ENCODE measurements at regions not wholly inside any gene's neighbourhood (a gene's known extent, or its start where the extent isn't known, plus 50 kb on each side); places are given as distances from the start of the nearest gene placed in this dataset.
"Not testable (repeated sequence)": the region's sequence is repeated elsewhere in the genome, so short reads cannot be mapped to it uniquely, and the experiment has no call there.

DNA sequence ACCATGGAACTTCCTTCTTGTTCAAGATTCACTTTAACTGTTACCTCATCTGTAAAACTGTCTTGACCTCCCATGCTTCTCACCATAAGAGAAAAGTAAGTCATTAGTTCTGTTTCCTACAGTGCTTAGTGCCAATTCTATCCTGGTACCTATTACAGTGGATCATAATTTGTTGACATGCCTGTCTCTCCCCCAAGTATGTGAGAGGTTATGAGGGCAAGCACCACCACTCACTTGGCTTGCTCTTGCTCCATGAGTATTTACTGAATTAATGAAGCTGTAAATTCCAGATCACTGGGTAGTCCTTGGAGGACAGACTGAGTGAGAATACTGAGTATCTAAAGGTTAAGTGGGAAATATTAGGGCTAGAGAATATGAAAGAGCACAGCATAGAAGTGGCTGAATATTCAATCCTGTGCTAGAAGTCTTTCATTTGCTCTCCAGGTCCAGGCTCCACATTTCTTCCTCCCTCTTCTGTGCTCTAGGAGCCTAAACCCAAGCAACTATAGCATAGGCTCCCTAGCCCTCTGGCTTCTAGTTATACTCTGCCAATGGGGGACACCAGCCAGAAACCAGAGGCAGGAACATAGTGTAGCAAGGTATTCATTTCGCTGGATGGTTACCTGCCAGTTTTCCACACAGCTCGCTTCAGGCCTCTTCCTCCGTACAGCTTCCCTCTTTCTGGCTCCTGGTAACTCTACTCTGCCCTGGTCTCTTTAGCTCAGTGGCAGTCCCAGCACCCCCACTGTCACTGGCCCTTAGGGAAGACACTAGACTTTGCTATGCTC is 118.2 kb upstream of the SLC5A12 start:
- DNase-seq (ENCODE audit: low read depth in 2 of 2): no peak

DNA sequence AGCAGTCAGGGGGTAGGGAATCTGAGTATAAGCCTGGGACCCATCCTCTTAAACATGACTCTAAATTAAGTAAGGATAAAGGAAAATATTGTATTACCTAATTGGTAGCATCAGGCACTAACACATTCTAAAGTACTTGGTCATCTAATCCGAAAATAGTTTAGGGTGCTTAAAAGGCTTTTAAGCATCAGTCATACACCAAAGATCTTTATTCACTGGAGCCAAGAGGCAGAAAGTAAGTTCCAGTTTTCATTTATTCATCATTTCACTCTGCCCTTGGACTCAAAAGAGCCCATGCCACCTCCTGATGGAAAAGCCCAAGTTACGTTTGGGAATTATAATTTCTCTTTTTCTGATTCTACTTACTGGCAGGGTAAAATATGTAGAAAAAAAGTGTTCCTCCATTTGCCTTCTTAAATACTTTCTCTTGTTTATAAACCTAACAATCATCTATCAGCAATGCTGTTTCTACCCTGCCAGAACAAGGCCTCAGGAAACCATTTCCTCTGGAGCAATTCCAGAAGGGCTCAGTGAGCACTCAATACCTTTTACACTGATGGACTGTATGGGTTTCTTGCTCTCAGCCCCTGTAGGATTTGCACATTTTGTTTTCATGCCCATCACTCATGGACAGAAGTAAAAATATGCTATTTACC is 120.1 kb upstream of the SLC5A12 start:
- DNase-seq (ENCODE audit: low read depth in 2 of 2): peak; percentile 84

- DNase-seq (ENCODE audit: low read depth in 2 of 2): peak; percentile 83 to 84
These were observed 120.8 kb upstream of the SLC5A12 start for GRCh38 chr11:26842478-26843282.

GRCh38 chr11:26843539-26843938 is 121.7 kb upstream of the SLC5A12 start:
- DNase-seq (ENCODE audit: low read depth in 2 of 2): no peak

DNA sequence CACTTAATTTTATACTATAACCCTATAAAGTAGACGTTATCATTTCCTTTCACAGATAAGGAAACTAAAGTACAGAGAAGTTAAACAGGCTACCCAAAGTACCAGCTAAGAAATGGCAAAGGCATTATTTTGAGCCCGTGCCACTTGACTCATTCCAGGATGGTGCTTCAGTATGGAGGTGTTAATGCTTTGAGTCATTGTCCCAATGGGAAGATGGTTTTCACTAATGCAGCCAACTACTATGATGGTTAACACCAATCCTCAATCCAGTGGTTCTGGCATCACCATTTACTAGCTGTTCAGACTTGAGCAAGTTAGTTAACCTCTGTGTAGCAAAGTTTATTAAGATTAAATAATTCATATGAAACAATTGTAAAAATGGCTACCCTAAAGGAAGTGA is 123.1 kb upstream of the SLC5A12 start:
- no peak for DNase-seq (ENCODE audit: low read depth in 2 of 2)

DNA sequence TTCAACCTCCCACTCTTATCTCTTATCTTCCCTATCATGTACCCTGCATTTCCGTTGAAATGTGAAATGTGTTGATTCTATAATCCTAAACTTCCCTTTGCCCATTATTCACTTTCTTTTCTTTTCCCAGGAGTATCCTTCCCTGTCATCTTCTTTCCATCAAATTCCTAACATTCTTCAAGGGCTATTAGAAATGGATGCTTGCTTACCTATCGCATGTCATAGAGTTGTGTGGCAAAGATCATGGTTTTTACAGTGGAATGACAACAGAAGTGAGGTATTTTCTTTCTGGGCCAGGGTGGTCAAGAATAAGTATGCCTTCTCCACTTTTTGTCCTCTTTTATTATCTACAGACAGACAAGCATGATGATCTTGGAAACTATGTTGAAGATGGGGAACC is 124.4 kb upstream of the SLC5A12 start:
- no peak for DNase-seq (ENCODE audit: low read depth in 2 of 2)

DNA sequence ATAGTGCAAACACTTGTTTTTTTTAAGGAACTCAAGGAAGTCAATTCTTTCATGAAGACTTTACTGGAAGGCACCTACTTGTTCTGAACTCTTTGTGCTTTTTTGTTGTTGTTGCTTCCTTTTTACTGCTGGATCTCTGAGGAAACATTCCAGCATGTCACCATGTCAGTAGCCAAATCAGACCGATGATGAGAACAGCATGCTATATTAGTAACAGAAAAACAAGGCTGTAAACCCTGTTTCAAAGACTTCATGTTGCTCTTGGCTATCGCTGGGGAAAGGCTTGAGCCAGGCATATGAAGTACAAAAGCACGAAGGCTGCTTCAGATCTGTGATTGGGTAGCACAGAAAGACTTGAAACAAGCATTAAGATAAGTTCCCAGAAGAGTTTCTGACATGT is 125.6 kb upstream of the SLC5A12 start:
- DNase-seq (ENCODE audit: low read depth in 2 of 2): no peak

GRCh38 chr11:26847977-26848376 is 126.1 kb upstream of the SLC5A12 start:
- no peak for DNase-seq (ENCODE audit: low read depth in 2 of 2)

- no peak for DNase-seq (ENCODE audit: low read depth in 2 of 2)
These were observed 127.2 kb upstream of the SLC5A12 start for GRCh38 chr11:26849036-26849435.

GRCh38 chr11:26851291-26851690 is 129.4 kb upstream of the SLC5A12 start:
- DNase-seq (ENCODE audit: low read depth in 2 of 2): no peak

DNA sequence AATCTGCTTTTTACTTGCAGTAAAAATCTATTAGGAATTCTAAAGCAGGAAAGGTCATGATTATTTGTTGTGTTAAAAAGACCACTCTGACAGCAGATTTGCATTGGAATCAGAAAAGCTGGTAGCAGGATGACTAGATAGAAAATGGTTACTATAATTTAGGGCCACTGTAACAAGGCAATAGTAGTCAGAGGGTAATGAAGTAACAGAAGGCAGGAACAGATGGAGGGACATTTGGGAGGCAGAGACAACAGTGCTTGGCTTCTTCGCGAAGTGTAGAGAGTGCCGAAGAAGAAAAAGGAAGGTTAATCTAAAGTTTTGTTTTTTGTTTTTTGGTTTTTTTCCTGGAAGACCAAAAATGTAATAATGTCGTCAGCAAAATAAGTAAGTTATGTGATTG is 129.8 kb upstream of the SLC5A12 start:
- DNase-seq (ENCODE audit: low read depth in 2 of 2): no peak

DNA sequence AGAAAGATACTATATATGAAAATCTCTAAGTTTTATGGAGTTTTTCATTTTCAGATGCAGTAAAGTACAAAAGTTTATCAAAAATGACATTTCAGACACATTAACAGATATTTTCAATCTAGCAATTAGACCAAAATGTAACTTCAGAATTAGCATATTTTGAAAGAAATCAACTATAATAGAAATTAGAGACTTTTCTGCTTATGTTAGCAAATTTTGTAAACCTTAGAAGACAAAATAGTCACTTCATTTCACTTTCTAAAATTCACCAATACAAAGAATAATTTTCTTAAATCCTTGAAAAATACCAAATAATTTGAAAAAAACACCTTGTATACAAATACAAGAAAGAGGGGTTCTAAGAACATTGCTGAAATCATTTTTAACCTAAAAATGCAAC is 135.8 kb upstream of the FIBIN start:
- no peak for DNase-seq (ENCODE audit: low read depth in 2 of 2)

GRCh38 chr11:26859416-26859815 is 134.5 kb upstream of the FIBIN start:
- no peak for DNase-seq (ENCODE audit: low read depth in 2 of 2)

DNA sequence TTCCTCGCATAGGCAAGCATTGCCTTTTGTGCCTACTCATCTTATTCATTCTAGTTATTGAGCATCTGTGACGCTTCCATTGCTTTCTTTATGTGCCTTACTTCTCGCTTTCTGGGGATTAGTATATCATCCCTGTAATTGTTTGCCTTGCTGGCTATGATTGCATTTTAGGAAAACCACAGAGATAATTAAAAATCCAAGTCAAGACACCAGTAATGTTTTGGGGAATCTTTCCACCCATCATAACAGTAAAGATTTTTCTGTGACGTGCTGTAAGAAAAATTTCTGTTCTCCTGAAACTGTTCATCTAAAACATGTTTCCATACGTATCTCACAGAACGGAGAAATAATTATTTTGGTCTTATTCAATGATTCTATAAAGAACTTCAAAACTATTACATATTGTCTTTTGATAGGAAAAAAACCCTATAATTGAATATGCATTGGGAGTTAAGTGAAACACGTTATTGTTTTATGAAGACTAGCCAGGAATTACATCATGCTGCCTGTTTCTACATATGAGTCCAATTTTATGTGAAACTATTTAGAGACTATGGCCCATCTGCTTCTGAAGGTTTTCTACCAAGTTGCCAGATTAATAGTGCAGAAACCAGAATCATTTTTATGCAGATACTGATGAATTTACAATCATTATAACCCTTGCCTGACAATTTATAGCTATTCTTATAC is 133.7 kb upstream of the FIBIN start:
- DNase-seq (ENCODE audit: low read depth in 2 of 2): peak; percentile 77 to 81

GRCh38 chr11:26860895-26861294 is 133.0 kb upstream of the FIBIN start:
- peak in 1 of 2 experiments; percentile 39 for DNase-seq (ENCODE audit: low read depth in 2 of 2)

DNA sequence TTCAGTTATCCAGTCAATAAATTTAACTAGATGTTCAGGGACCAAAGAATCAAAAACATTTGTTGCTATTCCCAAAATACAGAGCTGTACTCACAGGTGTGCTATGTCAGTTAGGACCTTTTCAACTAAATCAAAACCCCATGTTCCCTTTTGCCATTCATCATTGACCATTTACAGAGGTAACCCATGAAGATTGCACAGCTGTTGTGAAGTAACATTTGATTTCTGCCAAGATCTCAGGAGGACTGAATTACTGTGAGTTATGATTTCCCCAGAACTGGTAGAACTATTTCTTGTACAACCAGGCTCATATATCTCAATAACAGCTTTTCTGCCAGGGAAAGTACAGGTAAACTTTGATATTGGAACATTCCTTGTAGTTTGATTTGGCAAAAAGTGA is 131.1 kb upstream of the FIBIN start:
- DNase-seq (ENCODE audit: low read depth in 2 of 2): no peak

GRCh38 chr11:26865703-26866102 is 128.2 kb upstream of the FIBIN start:
- DNase-seq (ENCODE audit: low read depth in 2 of 2): no peak

- no peak for DNase-seq (ENCODE audit: low read depth in 2 of 2)
These were observed 126.6 kb upstream of the FIBIN start for GRCh38 chr11:26867286-26867685.

- DNase-seq (ENCODE audit: low read depth in 2 of 2): no peak
These were observed 114.8 kb upstream of the FIBIN start for GRCh38 chr11:26878959-26879581.

DNA sequence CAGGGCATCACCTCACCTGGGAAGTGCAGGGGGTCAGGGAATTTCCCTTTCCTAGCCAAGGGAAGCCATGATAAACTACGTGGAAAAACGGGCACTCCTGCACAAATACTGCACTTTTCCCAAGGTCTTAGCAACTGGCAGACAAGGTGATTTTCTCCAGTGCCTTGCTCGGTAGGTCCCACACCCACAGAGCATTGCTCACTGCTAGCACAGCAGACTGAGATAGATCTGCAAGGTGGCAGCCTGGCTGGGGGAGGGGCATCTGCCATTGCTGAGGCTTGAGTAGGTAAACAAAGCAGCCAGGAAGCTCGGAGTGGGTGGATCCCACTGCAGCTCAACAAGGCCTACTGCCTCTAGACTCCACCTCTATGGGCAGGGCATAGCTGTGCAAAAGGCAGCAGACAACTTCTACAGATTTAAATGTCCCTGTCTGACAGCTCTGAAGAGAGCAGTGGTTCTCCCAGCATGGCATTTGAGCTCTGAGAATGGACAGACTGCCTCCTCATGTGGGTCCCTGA is 111.5 kb upstream of the FIBIN start:
- not testable (repeated sequence) for DNase-seq (ENCODE audit: low read depth in 2 of 2)

DNA sequence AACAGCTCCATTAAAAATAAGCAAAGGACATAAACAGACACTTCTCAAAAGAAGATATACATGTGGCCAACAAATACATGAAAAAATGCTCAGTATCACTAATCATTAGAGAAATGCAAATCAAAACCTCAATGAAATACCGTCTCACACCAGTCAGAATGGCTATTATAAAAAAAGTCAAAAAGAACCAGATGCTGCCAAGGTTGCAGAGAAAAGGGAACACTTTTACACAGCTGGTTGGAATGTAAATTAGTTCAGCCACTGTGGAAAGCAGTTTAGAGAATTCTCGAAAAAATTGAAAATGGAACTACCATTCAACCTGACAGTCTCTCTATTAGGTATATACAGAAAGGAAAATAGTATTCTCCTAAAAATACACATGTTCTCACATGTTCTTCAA is 102.4 kb upstream of the FIBIN start:
- no peak for DNase-seq (ENCODE audit: low read depth in 2 of 2)

All from fibroblast of skin of left quadriceps (primary cell).